ENCODE measurements at regions not wholly inside any gene's neighbourhood (a gene's known extent, or its start where the extent isn't known, plus 50 kb on each side); places are given as distances from the start of the nearest gene placed in this dataset.

GRCh38 chr16:49112754-49113153, 168.9 kb downstream of the CBLN1 start:
- H3K4me3 ChIP-seq, result no peak overlapping the region
- H3K27ac ChIP-seq, result peak overlapping the region in 8 of 12 donors; percentile 31 to 69 (median 62)
- H3K9me3 ChIP-seq, result no peaks in the 10 kb centered on the region
- H3K4me1 ChIP-seq, result peaks cover 0 to 25% (median 5%) of the 10 kb centered on the region in 12 donors
- peak; percentile 97 to 99 (median 97) for ATAC-seq
- intact Hi-C loops (cut with DNase I), result loop anchor here in 1 of 10 donors (5.0 kb wide), 2 partner anchors 100 to 165 kb away; no protein-coding TSS in a partner anchor
- WGBS, 4 donors, result 24 to 30% (median 28%) methylated on average over 5 of the region's 5 CpGs
- peak; percentile 41 to 85 (median 67) for DNase-seq
- TF ChIP-seq CTCF (IDR thresholded peaks at IDR 0.05) (no peak), POLR2A (IDR thresholded peaks at IDR 0.05) (no peak)
- no peaks in the 10 kb centered on the region for H3K36me3 ChIP-seq
- H3K27me3 ChIP-seq, result no peaks in the 10 kb centered on the region

GRCh38 chr16:49111351-49111750, 170.3 kb downstream of the CBLN1 start:
- intact Hi-C loops (cut with DNase I), result loop anchor here in 1 of 10 donors (5.0 kb wide), 2 partner anchors 99 to 164 kb away; no protein-coding TSS in a partner anchor
- ATAC-seq (no peak), DNase-seq (no peak)
- H3K9me3 ChIP-seq, result no peaks in the 10 kb centered on the region
- H3K4me3 ChIP-seq, result no peak overlapping the region
- H3K36me3 ChIP-seq, result no peaks in the 10 kb centered on the region
- H3K27ac ChIP-seq, result no peak overlapping the region
- WGBS, 4 donors, result 80 to 92% (median 86%) methylated on average over 1 of the region's 1 CpG
- no peaks in the 10 kb centered on the region for H3K27me3 ChIP-seq
- TF ChIP-seq CTCF (IDR thresholded peaks at IDR 0.05), result no peak
- TF ChIP-seq POLR2A (IDR thresholded peaks at IDR 0.05), result no peak
- H3K4me1 ChIP-seq, result peaks cover 0 to 25% (median 5%) of the 10 kb centered on the region in 12 donors

- peaks cover 0 to 17% (median 4%) of the 10 kb centered on the region in 12 donors for H3K4me1 ChIP-seq
- no peaks in the 10 kb centered on the region for H3K27me3 ChIP-seq
- intact Hi-C loops (cut with DNase I), result no loop called here
- TF ChIP-seq CTCF (IDR thresholded peaks at IDR 0.05) (no peak), POLR2A (IDR thresholded peaks at IDR 0.05) (no peak)
- no peak overlapping the region for H3K4me3 ChIP-seq
- no peaks in the 10 kb centered on the region for H3K9me3 ChIP-seq
- 77 to 81% (median 78%) methylated on average over 3 of the region's 3 CpGs for WGBS, 4 donors
- DNase-seq (no peak), ATAC-seq (no peak)
- H3K27ac ChIP-seq, result no peak overlapping the region
- no peaks in the 10 kb centered on the region for H3K36me3 ChIP-seq
Observed at GRCh38 chr16:49108611-49109010, 173.0 kb downstream of the CBLN1 start.

- Histone ChIP-seq H3K27me3 (no peaks in the 10 kb centered on the region), H3K9me3 (peaks cover 0 to 5% (median 0%) of the 10 kb centered on the region in 12 donors), H3K4me1 (peaks cover 0 to 3% (median 0%) of the 10 kb centered on the region in 12 donors), H3K36me3 (no peaks in the 10 kb centered on the region), H3K27ac (no peak overlapping the region), H3K4me3 (no peak overlapping the region)
- TF ChIP-seq POLR2A (IDR thresholded peaks at IDR 0.05), result no peak
- no peak for TF ChIP-seq CTCF (IDR thresholded peaks at IDR 0.05)
- WGBS, 4 donors, result 92 to 94% (median 92%) methylated on average over 3 of the region's 3 CpGs
- ATAC-seq (no peak), DNase-seq (no peak)
- intact Hi-C loops (cut with DNase I), result no loop called here
Observed at GRCh38 chr16:49103298-49103697, 178.3 kb downstream of the CBLN1 start.
